Neural cell (in vitro differentiated cells): ENCODE measurements at regions not wholly inside any gene's neighbourhood (a gene's known extent, or its start where the extent isn't known, plus 50 kb on each side); places are given as distances from the start of the nearest gene placed in this dataset.
"Not testable (repeated sequence)": the region's sequence is repeated elsewhere in the genome, so short reads cannot be mapped to it uniquely, and the experiment has no call there.

Experiments used
- H2AFZ ChIP-seq: fragments of 200-600, 300-800 bp; sonication (generic), shearing (Covaris generic); 2 replicates; pipeline ENCODE4 v1.6.0; 2014; ENCODE audit warnings: low read depth, mild to moderate bottlenecking, antibody characterized with exemption, low read length, moderate library complexity
- H3F3A ChIP-seq: fragments of 200-600 bp; shearing (Covaris generic); 2 replicates; pipeline ENCODE4 v1.6.1; 2016; ENCODE audit warnings: mild to moderate bottlenecking, moderate library complexity, mixed read lengths, antibody characterized with exemption, low read length; ENCODE audit not compliant: insufficient read depth, poor library complexity, severe bottlenecking
- H3K27ac ChIP-seq: fragments of 200-600, 300-800 bp; sonication (generic), shearing (Covaris generic); 2 replicates; pipeline ENCODE4 v1.5.1; 2014; ENCODE audit warnings: mild to moderate bottlenecking, low read length, moderate library complexity
- H3K27me3 ChIP-seq: fragments of 300-800, 200-600 bp; sonication (generic), shearing (Covaris generic); 2 replicates; pipeline ENCODE4 v1.6.0; 2014; ENCODE audit warnings: mild to moderate bottlenecking, low read depth, low read length, moderate library complexity; ENCODE audit not compliant: insufficient read depth
- H3K36me3 ChIP-seq: fragments of 300-800, 200-600 bp; sonication (generic), shearing (Covaris generic); 2 replicates; pipeline ENCODE4 v1.5.1; 2014; ENCODE audit warnings: mild to moderate bottlenecking, antibody characterized with exemption, low read length, moderate library complexity; ENCODE audit not compliant: insufficient read depth
- H3K4me2 ChIP-seq: fragments of 300-800, 200-600 bp; sonication (generic), shearing (Covaris generic); 2 replicates; pipeline ENCODE4 v1.6.0; 2014; ENCODE audit warnings: mild to moderate bottlenecking, low read length
- H3K4me3 ChIP-seq: fragments of 300-800, 200-600 bp; sonication (generic), shearing (Covaris generic); 2 replicates; pipeline ENCODE4 v1.5.1; 2014; ENCODE audit warnings: mild to moderate bottlenecking, low read length, moderate library complexity
- H3K79me2 ChIP-seq: fragments of 200-600 bp; shearing (Covaris generic); replicated peaks from 2 replicates; pipeline ENCODE4 v1.6.0; 2014; ENCODE audit warnings: mild to moderate bottlenecking, low read length, moderate library complexity; ENCODE audit not compliant: insufficient read depth
- H3K9ac ChIP-seq: fragments of 300-800, 200-600 bp; sonication (generic), shearing (Covaris generic); 2 replicates; pipeline ENCODE4 v1.6.1; 2016; ENCODE audit warnings: mild to moderate bottlenecking, low read length, mixed read lengths
- H3K9me2 ChIP-seq: fragments of 200-600 bp; shearing (Covaris generic); 2 replicates; pipeline ENCODE4 v1.6.1; 2016; ENCODE audit warnings: mild to moderate bottlenecking, low read length, mixed read lengths; ENCODE audit not compliant: insufficient read depth
- H3K9me3 ChIP-seq: fragments of 200-600, 300-800 bp; sonication (generic), shearing (Covaris generic); 2 replicates; pipeline ENCODE4 v1.6.1; 2016; ENCODE audit warnings: mild to moderate bottlenecking, mixed run types, low read length, moderate library complexity, mixed read lengths
- H4K20me1 ChIP-seq: fragments of 200-600 bp; shearing (Covaris generic); 2 replicates; pipeline ENCODE4 v1.6.1; 2016; ENCODE audit warnings: mild to moderate bottlenecking, mixed run types; ENCODE audit not compliant: insufficient read depth
- CTCF ChIP-seq: fragments of 450-650 bp; IDR thresholded peaks from 2 replicates; pipeline ENCODE4 v1.5.1; 2014; ENCODE audit warnings: antibody characterized with exemption, mild to moderate bottlenecking, moderate library complexity; ENCODE audit not compliant: poor library complexity, severe bottlenecking
- EZH2 ChIP-seq: fragments of 200-600, 300-800 bp; shearing (Covaris generic), sonication (generic); IDR thresholded peaks from 2 replicates; pipeline ENCODE4 v1.6.1; 2014; ENCODE audit warnings: antibody characterized with exemption, low read length, borderline replicate concordance, mild to moderate bottlenecking; ENCODE audit not compliant: insufficient read depth, poor library complexity, severe bottlenecking
- MXI1 ChIP-seq: fragments of 450-650 bp; conservative IDR thresholded peaks from 2 replicates; pipeline ENCODE4 v1.6.1; 2014; ENCODE audit warnings: antibody characterized with exemption, mild to moderate bottlenecking; ENCODE audit not compliant: poor library complexity, severe bottlenecking
- POLR2AphosphoS5 ChIP-seq: IDR thresholded peaks from 2 replicates; pipeline ENCODE4 v1.6.1; 2012
- RAD21 ChIP-seq: fragments of 450-650 bp; conservative IDR thresholded peaks from 2 replicates; pipeline ENCODE4 v1.6.1; 2014; ENCODE audit warnings: antibody characterized with exemption, mild to moderate bottlenecking, moderate library complexity
- REST ChIP-seq: IDR thresholded peaks from 2 replicates; pipeline ENCODE4 v1.6.1; 2012; ENCODE audit warnings: borderline replicate concordance
- SMC3 ChIP-seq: fragments of 450-650 bp; conservative IDR thresholded peaks from 2 replicates; pipeline ENCODE4 v1.6.1; 2014; ENCODE audit warnings: antibody characterized with exemption, mild to moderate bottlenecking, moderate library complexity; ENCODE audit not compliant: poor library complexity
- TAF1 ChIP-seq: IDR thresholded peaks from 2 replicates; pipeline ENCODE4 v1.6.1; 2012; ENCODE audit warnings: low read depth

- peak overlapping the region; percentile 98 for H3K4me2 ChIP-seq
- H3K79me2 ChIP-seq: peaks cover 51% of the 10 kb centered on the region
- H3K36me3 ChIP-seq, H3K27me3 ChIP-seq, H3K9me3 ChIP-seq, H4K20me1 ChIP-seq, H3K9me2 ChIP-seq, H3F3A ChIP-seq, H2AFZ ChIP-seq: not testable (repeated sequence)
- peak overlapping the region; percentile 83 for H3K4me3 ChIP-seq
- TF ChIP-seq POLR2AphosphoS5 (peak; percentile 77), REST (peak; percentile 27), TAF1 (peak; percentile 32)
- H3K27ac ChIP-seq: peak overlapping the region; percentile 75
- peak overlapping the region; percentile 71 for H3K9ac ChIP-seq
Observed at GRCh38 chr6:27831434-27832081, 80.6 kb downstream of the OR2B2 start.

GRCh38 chr6:27830600-27831433 lies 81.4 kb downstream of the OR2B2 start:
- peak overlapping the region; percentile 93 for H3K4me2 ChIP-seq
- H3F3A ChIP-seq, H3K27me3 ChIP-seq, H4K20me1 ChIP-seq, H3K9me2 ChIP-seq, H3K9me3 ChIP-seq, H3K36me3 ChIP-seq: not testable (repeated sequence)
- H3K9ac ChIP-seq: peak overlapping the region; percentile 71
- peak overlapping the region; percentile 83 for H3K4me3 ChIP-seq
- peaks cover 44% of the 10 kb centered on the region for H3K79me2 ChIP-seq
- H3K27ac ChIP-seq: peak overlapping the region; percentile 85
- peak overlapping the region; percentile 33 for H2AFZ ChIP-seq
- TF ChIP-seq MXI1 (peak; percentile 64), REST (peak; percentile 11), POLR2AphosphoS5 (peak; percentile 5)

- H3K4me3 ChIP-seq: peak overlapping the region; percentile 83
- H3K79me2 ChIP-seq: peaks cover 42% of the 10 kb centered on the region
- H3K36me3 ChIP-seq: no peaks in the 10 kb centered on the region
- peak overlapping the region; percentile 93 for H3K4me2 ChIP-seq
- no peaks in the 10 kb centered on the region for H3K9me2 ChIP-seq
- H2AFZ ChIP-seq: no peak overlapping the region
- H3F3A ChIP-seq: no peaks in the 10 kb centered on the region
- H3K9ac ChIP-seq: peak overlapping the region; percentile 71
- H3K27me3 ChIP-seq: no peaks in the 10 kb centered on the region
- peak overlapping the region; percentile 85 for H3K27ac ChIP-seq
- no peaks in the 10 kb centered on the region for H3K9me3 ChIP-seq
- no peaks in the 10 kb centered on the region for H4K20me1 ChIP-seq
- TF ChIP-seq CTCF: no peak
- no peak for TF ChIP-seq SMC3
- TF ChIP-seq TAF1: no peak
- no peak for TF ChIP-seq EZH2
- TF ChIP-seq REST: no peak
- no peak for TF ChIP-seq RAD21
- TF ChIP-seq MXI1: no peak
- no peak for TF ChIP-seq POLR2AphosphoS5
Observed at GRCh38 chr6:27830212-27830599, 82.0 kb downstream of the OR2B2 start.
